H1 (cell line): ENCODE measurements at regions not wholly inside any gene's neighbourhood (a gene's known extent, or its start where the extent isn't known, plus 50 kb on each side); places are given as distances from the start of the nearest gene placed in this dataset.

Source experiments
- CTCF ChIA-PET: fragments of 300-600 bp; sonication (Branson Sonifier 250); formaldehyde crosslinking; loops from one replicate; lab custom pipeline; 2021; ENCODE audit not compliant: partially characterized antibody; lab: Charles Lee
- POLR2A ChIA-PET: fragments of 300-600 bp; sonication (Branson Sonifier 250); formaldehyde crosslinking; loops from one replicate; lab custom pipeline; 2021; ENCODE audit warnings: inconsistent platforms; ENCODE audit not compliant: partially characterized antibody; lab: Charles Lee
- DNase-seq, 2 experiments: peaks; one replicate each; pipeline versions ENCODE4 v3.0.0 to v3.0.0-alpha.2; 2010 to 2022; ENCODE audit warnings: low spot score in 2 of 2, low read depth in 1 of 2, mixed read lengths in 1 of 2
- FAIRE-seq: peaks from 2 replicates; lab custom pipeline; 2011; peaks lifted over from hg19 to GRCh38; lab: Jason Lieb, UNC
- H2AFZ ChIP-seq: 2 replicates; pipeline ENCODE4 v1.8.1; 2012; ENCODE audit warnings: low read length, inconsistent platforms
- H2AK5ac ChIP-seq: 2 replicates; pipeline ENCODE4 v1.6.1; 2013; ENCODE audit warnings: low read depth, low read length
- H2BK120ac ChIP-seq: replicated peaks from 2 replicates; pipeline ENCODE3; 2013; ENCODE audit warnings: low read depth, low read length, inconsistent platforms
- H2BK12ac ChIP-seq: 2 replicates; pipeline ENCODE4 v1.6.1; 2013; ENCODE audit warnings: low read depth, low read length
- H2BK15ac ChIP-seq: 2 replicates; pipeline ENCODE4 v1.6.1; 2013; ENCODE audit warnings: low read length
- H2BK20ac ChIP-seq: 2 replicates; pipeline ENCODE4 v1.6.1; 2013; ENCODE audit warnings: low read length
- H2BK5ac ChIP-seq: 2 replicates; pipeline ENCODE4 v1.6.1; 2013; ENCODE audit warnings: low read depth, low read length
- H3K14ac ChIP-seq: 2 replicates; pipeline ENCODE4 v1.6.1; 2013; ENCODE audit warnings: inconsistent platforms; ENCODE audit not compliant: insufficient read length
- H3K18ac ChIP-seq: 2 replicates; pipeline ENCODE4 v1.6.1; 2013; ENCODE audit warnings: low read length; ENCODE audit errors: extremely low read depth
- H3K23ac ChIP-seq: 2 replicates; pipeline ENCODE4 v1.6.1; 2013; ENCODE audit warnings: inconsistent platforms; ENCODE audit not compliant: insufficient read length
- H3K23me2 ChIP-seq: 2 replicates; pipeline ENCODE4 v1.6.1; 2013; ENCODE audit warnings: low read depth, low read length
- H3K27ac ChIP-seq: 2 replicates; pipeline ENCODE4 v1.6.1; 2011; ENCODE audit warnings: low read depth, low read length, inconsistent platforms
- H3K27me3 ChIP-seq, 4 experiments: replicated peaks in 1 of 4; 1 replicate in 1 of 4; 2 replicates in 3 of 4; pipeline versions ENCODE4 v1.6.1 to v1.8.1; 2011 to 2013; ENCODE audit warnings: low read length in 3 of 4, mild to moderate bottlenecking in 3 of 4, inconsistent platforms in 2 of 4, mixed read lengths in 2 of 4, moderate library complexity in 1 of 4; ENCODE audit not compliant: control insufficient read depth in 3 of 4, insufficient read depth in 3 of 4; ENCODE audit errors: extremely low read depth in 1 of 4
- H3K36me3 ChIP-seq, 4 experiments: 2 replicates each; pipeline versions ENCODE4 v1.6.1 to v1.8.1; 2011 to 2013; ENCODE audit warnings: mild to moderate bottlenecking in 4 of 4, low read length in 3 of 4, moderate library complexity in 2 of 4, control low read depth in 1 of 4, inconsistent platforms in 1 of 4; ENCODE audit not compliant: insufficient read depth in 4 of 4, control insufficient read depth in 2 of 4
- H3K4ac ChIP-seq: replicated peaks from 2 replicates; pipeline ENCODE3; 2013; ENCODE audit warnings: low read length, low read depth, mixed read lengths, inconsistent platforms; ENCODE audit not compliant: insufficient read length
- H3K4me1 ChIP-seq, 4 experiments: replicated peaks in 1 of 4; 1 replicate in 1 of 4; 2 replicates in 3 of 4; pipeline versions ENCODE4 v1.6.1 to v1.8.1; 2011 to 2013; ENCODE audit warnings: low read length in 3 of 4, inconsistent platforms in 2 of 4, mixed read lengths in 1 of 4; ENCODE audit not compliant: insufficient read depth in 4 of 4, control insufficient read depth in 3 of 4
- H3K4me2 ChIP-seq, 2 experiments: 2 replicates each; pipeline versions ENCODE4 v1.6.1 to v1.8.1; 2011 to 2013; ENCODE audit warnings: low read depth in 2 of 2, low read length in 2 of 2, control low read depth in 1 of 2, inconsistent platforms in 1 of 2, mild to moderate bottlenecking in 1 of 2; ENCODE audit not compliant: insufficient read depth in 1 of 2
- H3K4me3 ChIP-seq, 4 experiments: fragments of 200-600, 300-600 bp in 1 of 4; sonication (generic), shearing (Covaris generic), sonication (Bioruptor Twin) in 1 of 4; 2 replicates each; pipeline versions ENCODE4 v1.5.1 to v1.8.1; 2011 to 2016; ENCODE audit warnings: low read length in 4 of 4, low read depth in 3 of 4, control low read depth in 2 of 4, inconsistent platforms in 2 of 4, mild to moderate bottlenecking in 2 of 4, mixed read lengths in 1 of 4, moderate library complexity in 1 of 4; ENCODE audit not compliant: insufficient read depth in 2 of 4; ENCODE audit errors: extremely low read depth in 1 of 4
- H3K56ac ChIP-seq: replicated peaks from 2 replicates; pipeline ENCODE3; 2013; ENCODE audit warnings: low read depth, mild to moderate bottlenecking, mixed read lengths, low read length, inconsistent platforms; ENCODE audit not compliant: insufficient read length
- H3K79me1 ChIP-seq: 2 replicates; pipeline ENCODE4 v1.6.1; 2013; ENCODE audit warnings: low read depth, low read length, control low read depth
- H3K79me2 ChIP-seq, 2 experiments: 2 replicates each; pipeline versions ENCODE4 v1.6.1 to v1.8.1; 2012 to 2013; ENCODE audit warnings: low read length in 2 of 2, mild to moderate bottlenecking in 2 of 2, inconsistent platforms in 1 of 2; ENCODE audit not compliant: insufficient read depth in 2 of 2, control insufficient read depth in 1 of 2
- H3K9ac ChIP-seq, 4 experiments: replicated peaks in 1 of 4; 1 replicate in 1 of 4; 2 replicates in 3 of 4; pipeline versions ENCODE4 v1.6.1 to v1.8.1; 2011 to 2013; ENCODE audit warnings: low read depth in 3 of 4, low read length in 3 of 4, control low read depth in 2 of 4, mild to moderate bottlenecking in 2 of 4, moderate library complexity in 2 of 4, inconsistent platforms in 1 of 4; ENCODE audit errors: extremely low read depth in 1 of 4
- H3K9me3 ChIP-seq, 2 experiments: 2 replicates each; pipeline versions ENCODE4 v1.6.1 to v1.8.1; 2012 to 2013; ENCODE audit warnings: mild to moderate bottlenecking in 2 of 2, moderate library complexity in 2 of 2, control low read depth in 1 of 2, inconsistent platforms in 1 of 2, low read depth in 1 of 2, low read length in 1 of 2, mixed read lengths in 1 of 2; ENCODE audit not compliant: insufficient read depth in 2 of 2
- H4K20me1 ChIP-seq, 2 experiments: replicated peaks in 1 of 2; 2 replicates each; pipeline versions ENCODE3 to v1.8.1; 2011 to 2013; ENCODE audit warnings: inconsistent platforms in 2 of 2, low read length in 2 of 2, mild to moderate bottlenecking in 1 of 2; ENCODE audit not compliant: insufficient read depth in 2 of 2, control insufficient read depth in 1 of 2
- H4K5ac ChIP-seq: 2 replicates; pipeline ENCODE4 v1.6.1; 2013; ENCODE audit warnings: low read length, low read depth, mixed read lengths, inconsistent platforms; ENCODE audit not compliant: insufficient read length
- H4K8ac ChIP-seq: 2 replicates; pipeline ENCODE4 v1.8.0; 2013; ENCODE audit warnings: mild to moderate bottlenecking, moderate library complexity, low read length, inconsistent platforms; ENCODE audit not compliant: insufficient read depth; ENCODE audit errors: extremely low read depth
- H4K91ac ChIP-seq: replicated peaks from 2 replicates; pipeline ENCODE3; 2013; ENCODE audit warnings: low read length, mixed read lengths, inconsistent platforms; ENCODE audit not compliant: insufficient read length
- SIRT6 ChIP-seq: IDR thresholded peaks from one replicate; pipeline ENCODE4 v1.7.1; 2012; ENCODE audit warnings: low read length, inconsistent platforms
- WGBS, 2 experiments: shearing (Covaris generic) in 1 of 2; methylation state at CpG; one replicate each; pipeline versions ENCODE4 v1.1.6 to v1.1.7; 2013 to 2015; ENCODE audit warnings: low lambda C conversion rate in 2 of 2, mixed read lengths in 2 of 2, inconsistent platforms in 1 of 2, low coverage in 1 of 2, missing lambda C conversion rate in 1 of 2; ENCODE audit not compliant: insufficient replicate concordance in 2 of 2, insufficient coverage in 1 of 2, insufficient read length in 1 of 2; ENCODE audit errors: extremely low coverage in 1 of 2, missing lambda C conversion rate in 1 of 2; 5-methylcytosine and 5-hydroxymethylcytosine counted together

GRCh38 chr4:110361921-110362320 is 114.0 kb upstream of the ENPEP start:
- Histone ChIP-seq H3K18ac (no peak overlapping the region), H2BK15ac (no peak overlapping the region), H3K27me3 (no peaks in the 10 kb centered on the region), H3K79me2 (no peaks in the 10 kb centered on the region), H2BK5ac (no peak overlapping the region), H3K4me3 (no peak overlapping the region), H3K4ac (no peak overlapping the region), H3K23ac (no peak overlapping the region), H3K36me3 (no peaks in the 10 kb centered on the region), H2AFZ (no peak overlapping the region), H2BK120ac (no peak overlapping the region), H4K20me1 (no peaks in the 10 kb centered on the region), H3K56ac (no peak overlapping the region), H3K9me3 (no peaks in the 10 kb centered on the region), H4K5ac (no peak overlapping the region), H4K8ac (no peak overlapping the region), H2BK12ac (no peak overlapping the region), H3K4me2 (no peak overlapping the region), H3K23me2 (no peaks in the 10 kb centered on the region), H3K4me1 (peaks cover 0 to 6% (median 0%) of the 10 kb centered on the region in 4 experiments; a peak in 1 of 7 replicates), H3K79me1 (no peaks in the 10 kb centered on the region), H2BK20ac (no peak overlapping the region), H3K14ac (no peak overlapping the region), H4K91ac (no peak overlapping the region), H3K27ac (no peak overlapping the region), H2AK5ac (no peak overlapping the region), H3K9ac (0 out of 7 replicates have a peak overlapping the region, but pooled peaks of 1 of the 4 experiments have one; percentile 31)
- DNase-seq (no peak), FAIRE-seq (no peak)
- POLR2A ChIA-PET = no interaction called here
- CTCF ChIA-PET = interaction anchor here (1.0 to 2.0 kb wide), 3 partner anchors 18 to 155 kb away, joined by 3 to 7 read pairs (median 3); no protein-coding TSS in a partner anchor
- WGBS, 2 experiments = 84% methylated on average over 2 of the region's 2 CpGs; no CpG with 5 or more reads in 1 of the 2 experiments
- TF ChIP-seq SIRT6 = no peak
